ENCODE measurements at regions not wholly inside any gene's neighbourhood (a gene's known extent, or its start where the extent isn't known, plus 50 kb on each side); places are given as distances from the start of the nearest gene placed in this dataset.

DNA sequence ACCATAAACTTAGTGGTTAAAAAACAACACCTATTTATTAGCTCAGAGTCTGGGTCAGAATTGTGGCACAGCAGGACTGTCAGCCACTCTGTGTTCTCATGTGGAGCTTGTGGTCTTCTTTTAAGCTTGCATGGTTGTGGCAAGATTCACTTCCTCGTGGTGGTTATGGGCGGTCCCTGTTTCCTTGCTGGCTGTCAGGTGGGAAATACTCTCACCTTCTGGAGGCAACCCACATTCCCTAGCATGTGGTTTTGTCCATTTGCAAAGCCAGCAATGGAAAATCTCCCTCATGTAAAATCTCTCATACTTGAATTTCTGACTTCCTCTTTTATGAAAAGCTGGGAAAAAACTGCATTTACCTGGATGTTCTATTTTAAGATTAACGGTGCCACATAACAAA lies 229.8 kb downstream of the ALX1 start:
- DNase-seq = no peak

DNA sequence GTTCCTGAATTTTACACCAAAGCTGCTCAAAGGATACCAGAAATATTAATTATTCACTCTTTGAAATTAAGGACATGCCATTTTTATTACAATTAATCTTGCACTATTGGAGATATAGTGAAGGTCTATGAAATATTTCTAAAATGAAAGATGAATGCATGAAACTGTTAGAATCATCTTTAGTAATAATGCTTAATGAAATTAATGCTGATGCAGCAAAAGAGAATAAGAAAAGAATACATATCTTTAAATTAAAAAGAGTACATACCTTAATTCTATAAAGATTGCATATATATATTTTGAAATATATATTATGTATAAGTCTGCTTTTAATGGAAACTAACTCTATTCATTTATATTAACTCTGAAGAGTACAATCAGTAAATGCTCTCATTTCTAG lies 236.0 kb downstream of the ALX1 start:
- DNase-seq = no peak

DNA sequence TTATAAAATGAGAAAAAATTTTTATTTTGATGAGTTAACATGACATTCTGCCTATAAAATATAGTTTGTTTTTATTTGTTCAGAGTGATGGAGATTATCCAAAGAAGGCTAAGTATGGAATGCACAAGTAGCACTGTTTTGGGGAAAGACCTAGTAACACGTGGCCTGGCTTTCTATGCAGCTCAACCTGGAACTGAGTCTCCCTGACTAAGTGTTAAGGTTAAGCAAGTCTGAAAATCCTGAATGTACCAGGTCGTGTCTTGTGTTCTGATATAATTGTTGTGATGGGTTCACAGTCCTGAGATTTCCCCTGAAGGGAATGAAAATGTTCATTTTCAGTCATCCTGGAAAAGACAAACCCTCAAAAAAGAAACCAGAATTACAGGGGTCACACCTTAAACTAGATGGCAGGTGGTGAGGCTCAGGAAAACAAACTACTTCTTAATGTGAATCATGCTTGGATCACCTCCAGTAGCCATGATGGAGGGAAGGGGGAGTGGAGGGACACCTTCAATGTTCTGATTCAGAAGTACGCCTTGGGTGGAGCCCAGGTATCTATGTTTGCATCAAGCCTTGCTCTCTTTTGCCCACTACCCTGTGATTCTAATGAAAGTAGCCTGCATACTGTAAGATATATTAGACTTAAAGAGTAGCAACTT lies 236.8 kb downstream of the ALX1 start:
- no peak for DNase-seq

- DNase-seq = no peak
Observed at GRCh38 chr12:85519163-85519562, 239.1 kb downstream of the ALX1 start.

DNA sequence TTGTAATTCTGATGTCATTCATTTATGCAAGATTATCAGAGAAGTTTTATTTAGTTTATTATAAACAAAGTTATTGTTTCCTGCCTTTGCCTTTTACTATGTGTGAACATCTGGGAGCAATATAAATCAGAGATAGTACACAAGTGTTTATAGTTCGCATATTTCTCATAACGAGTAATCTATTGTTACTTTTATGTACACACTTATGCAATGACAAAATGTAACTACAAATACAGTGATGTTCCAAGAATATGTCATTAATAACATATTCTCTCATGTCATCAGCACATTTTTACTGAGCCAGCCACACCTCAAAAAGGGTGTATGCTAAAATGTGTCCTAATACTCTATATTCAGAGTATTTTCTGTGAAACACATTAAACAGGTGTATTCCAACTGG lies 243.2 kb downstream of the ALX1 start:
- no peak for DNase-seq

DNA sequence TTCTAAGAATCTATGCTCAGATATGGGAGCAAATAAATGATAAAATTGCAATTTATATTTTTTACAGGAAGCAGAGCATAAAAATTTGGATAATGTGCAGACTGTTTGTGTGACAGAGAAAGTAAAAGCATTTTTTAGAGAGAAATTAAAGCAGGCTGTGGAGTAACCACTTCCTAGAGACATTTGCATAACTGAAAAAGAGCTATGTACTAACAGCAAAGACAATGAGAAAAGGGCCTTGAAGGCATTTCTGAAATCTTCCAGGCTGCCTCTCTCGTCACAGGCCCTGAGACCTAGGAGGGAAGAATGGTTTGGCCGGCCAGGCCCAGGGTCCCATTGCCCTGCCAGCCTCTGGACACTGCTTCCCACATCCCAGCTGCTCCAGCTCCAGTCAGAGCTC lies 247.2 kb downstream of the ALX1 start:
- DNase-seq = no peak

DNA sequence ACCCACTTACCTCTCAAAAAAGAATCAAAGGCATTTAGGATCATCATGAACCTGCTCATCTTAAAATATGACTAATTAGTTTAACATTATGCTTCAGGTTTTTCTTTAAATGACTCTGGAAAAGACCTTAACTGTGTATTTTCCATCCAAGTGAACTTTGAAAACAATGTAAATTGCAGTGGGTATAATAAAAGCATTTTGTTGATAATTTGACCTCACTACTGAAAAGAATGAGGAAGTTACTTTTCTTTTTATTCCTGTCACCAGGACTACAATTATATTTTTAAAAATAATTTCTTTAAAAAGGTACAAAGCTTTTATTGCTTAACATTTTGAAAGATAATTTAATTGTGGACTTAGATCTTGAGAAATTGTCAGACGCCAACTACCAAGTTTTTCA lies 249.9 kb downstream of the ALX1 start:
- no peak for DNase-seq

- no peak for DNase-seq
Observed at GRCh38 chr12:85530456-85530855, 250.4 kb downstream of the ALX1 start.

DNA sequence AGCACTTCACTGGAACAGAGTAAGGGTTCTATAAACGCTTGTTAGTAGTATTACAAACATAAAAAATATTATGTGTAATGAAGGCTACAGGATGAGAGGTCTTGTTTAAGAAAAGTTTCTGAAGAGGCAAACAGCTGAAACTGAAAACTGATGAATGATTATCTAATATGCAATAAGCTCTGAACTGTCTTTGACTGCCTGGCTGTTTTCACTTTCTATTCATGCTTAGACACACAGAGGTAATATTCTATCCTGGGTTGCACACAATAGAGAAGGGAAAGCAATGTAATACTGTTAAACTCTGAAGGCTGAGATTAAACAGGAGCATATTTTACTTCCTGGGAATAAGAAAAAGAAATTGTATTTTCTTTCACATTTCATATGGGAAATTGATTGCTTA lies 251.3 kb downstream of the ALX1 start:
- DNase-seq = no peak

- no peak for DNase-seq
Observed at GRCh38 chr12:85549640-85550039, 269.6 kb downstream of the ALX1 start.

- no peak for DNase-seq
Observed at GRCh38 chr12:85550924-85551323, 270.9 kb downstream of the ALX1 start.

DNA sequence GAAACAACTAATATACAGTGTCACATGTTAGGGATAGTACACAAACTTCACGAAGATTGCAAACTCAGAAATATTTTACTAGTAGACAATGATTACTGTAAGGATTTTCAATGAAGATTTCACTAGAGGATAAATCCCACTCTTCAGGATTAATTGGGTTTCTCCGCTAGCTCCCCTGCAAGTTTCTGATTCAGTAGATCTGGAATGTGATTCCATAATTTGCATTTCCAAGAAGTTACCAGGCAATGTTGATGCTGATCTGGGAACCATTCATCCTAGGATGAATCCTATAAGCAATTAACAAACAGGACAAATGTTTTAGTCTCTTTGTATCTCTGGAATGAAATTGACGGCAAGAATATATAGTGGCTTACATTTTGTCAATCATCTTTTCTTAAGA lies 272.4 kb downstream of the ALX1 start:
- DNase-seq = no peak

DNA sequence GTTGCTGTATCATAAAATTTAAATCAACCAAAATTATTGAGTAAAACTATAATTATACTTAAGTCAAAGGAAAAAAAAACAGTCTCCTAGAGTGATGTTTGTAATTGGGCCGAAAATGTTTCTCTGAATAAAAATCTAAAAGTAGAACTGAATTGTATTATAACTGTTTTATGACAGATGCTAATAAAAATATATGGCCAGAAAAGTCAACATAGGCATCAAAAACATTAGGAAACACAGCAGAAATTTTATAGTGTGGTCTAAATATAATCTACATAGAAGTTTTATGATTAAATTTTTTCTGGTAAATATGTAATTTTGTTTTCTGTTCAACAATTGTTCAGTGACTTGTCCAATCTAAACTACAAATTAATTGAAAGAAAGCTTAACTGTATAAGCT lies 277.8 kb downstream of the ALX1 start:
- DNase-seq = no peak

DNA sequence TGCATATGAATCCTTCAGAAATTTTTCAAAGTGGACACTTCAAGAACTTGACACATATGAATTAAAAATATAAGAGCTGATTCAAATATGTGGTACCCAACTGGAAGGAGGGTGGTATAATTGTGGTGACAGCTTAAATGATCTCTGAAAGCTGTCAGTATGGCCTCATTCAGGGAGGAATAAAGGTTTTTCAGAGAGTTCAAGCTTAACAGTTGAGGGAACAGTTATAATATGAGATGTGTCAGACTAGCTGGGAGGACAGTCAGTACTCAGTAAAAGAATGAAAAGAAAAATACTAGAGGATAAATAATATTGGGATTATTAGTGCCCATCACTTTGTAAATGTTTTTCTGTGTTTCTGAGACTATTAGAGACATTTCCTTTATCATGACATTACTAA lies 277.5 kb downstream of the RASSF9 start:
- DNase-seq = no peak

DNA sequence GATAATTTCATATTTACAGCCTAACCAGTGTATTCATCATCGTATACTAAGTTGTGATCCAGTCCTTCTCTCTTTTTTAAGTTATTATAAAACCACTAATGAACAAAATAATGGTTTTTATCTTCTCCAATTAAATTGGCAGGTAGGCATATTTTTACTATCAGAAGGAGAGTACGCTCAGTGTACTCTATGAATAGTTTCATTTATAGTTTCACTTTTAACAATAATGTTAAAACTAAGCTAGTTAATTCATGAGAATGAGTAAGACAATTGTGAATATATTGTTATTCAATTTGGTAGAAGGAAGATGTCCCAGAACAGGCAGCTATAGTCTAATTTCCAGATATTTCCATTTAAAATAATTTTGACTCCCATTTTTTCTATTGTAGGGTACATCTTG lies 277.1 kb downstream of the RASSF9 start:
- no peak for DNase-seq

DNA sequence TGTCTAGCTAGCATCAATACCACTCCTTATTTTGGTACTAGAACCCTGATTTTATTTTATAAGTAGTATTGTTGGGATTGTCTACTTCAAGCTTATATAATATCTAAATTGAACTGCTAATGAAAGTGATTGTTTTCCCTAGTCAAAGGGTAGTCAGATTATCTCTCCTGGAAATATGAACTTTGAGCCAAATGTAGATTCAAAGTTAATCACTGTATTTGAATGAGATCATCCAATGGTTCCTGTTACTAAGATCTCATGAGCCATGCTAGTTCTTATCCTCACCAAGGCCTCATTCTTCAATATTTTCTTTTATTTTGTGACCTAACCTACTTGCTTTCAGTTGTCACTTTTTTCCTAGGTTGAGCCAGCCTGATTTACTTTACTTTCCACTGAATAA lies 276.7 kb downstream of the RASSF9 start:
- no peak for DNase-seq

DNA sequence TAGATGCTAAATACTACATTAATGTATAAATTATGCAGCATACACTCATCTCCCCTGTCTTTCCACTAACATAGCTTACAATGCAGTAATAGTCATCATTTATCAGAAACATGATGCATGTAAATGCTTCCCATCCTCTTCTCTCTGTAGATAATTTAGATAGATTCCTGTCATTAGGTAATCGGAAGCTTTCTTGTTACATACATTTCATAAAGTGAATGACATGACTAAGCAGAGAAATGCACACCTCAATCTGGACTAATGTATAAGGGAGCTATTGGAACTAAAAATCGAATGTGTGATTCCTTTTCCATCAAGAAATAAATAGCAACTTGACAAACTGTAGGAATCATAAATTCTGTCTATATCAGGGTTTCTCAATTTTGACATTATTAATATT lies 273.4 kb downstream of the RASSF9 start:
- no peak for DNase-seq

GRCh38 chr12:85564786-85565185 lies 271.4 kb downstream of the RASSF9 start:
- DNase-seq = no peak

GRCh38 chr12:85568395-85569103 lies 267.7 kb downstream of the RASSF9 start:
- no peak for DNase-seq

- DNase-seq = no peak
Observed at GRCh38 chr12:85569261-85569660, 266.9 kb downstream of the RASSF9 start.

- no peak for DNase-seq
Observed at GRCh38 chr12:85572956-85573355, 263.3 kb downstream of the RASSF9 start.

DNA sequence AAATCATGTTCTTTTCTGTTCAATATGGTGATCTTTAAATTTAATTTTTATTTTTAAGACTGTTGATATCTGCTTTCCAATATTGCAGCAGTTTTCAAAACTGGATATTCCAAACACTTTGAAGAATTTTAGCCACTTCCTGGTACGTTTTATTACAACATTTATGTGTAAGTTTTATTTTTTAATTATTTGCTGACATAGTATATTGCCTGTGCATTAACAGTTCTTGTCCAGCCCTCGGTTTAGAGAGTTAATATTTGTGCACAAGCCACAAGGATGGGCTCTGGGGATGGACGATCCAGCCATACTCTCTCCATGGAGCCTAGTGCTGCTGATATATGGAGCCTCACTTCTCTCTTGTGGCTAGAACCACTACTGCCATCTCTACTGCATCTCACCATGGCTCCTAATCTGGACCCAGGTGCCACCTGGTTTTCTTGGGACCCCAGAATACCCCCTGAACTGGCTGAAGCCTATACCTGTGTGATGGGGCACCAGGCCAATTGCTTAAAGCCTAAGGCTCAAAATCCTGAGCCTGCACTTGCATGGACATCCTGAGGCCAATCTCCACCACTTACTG lies 262.5 kb downstream of the RASSF9 start:
- no peak for DNase-seq

DNA sequence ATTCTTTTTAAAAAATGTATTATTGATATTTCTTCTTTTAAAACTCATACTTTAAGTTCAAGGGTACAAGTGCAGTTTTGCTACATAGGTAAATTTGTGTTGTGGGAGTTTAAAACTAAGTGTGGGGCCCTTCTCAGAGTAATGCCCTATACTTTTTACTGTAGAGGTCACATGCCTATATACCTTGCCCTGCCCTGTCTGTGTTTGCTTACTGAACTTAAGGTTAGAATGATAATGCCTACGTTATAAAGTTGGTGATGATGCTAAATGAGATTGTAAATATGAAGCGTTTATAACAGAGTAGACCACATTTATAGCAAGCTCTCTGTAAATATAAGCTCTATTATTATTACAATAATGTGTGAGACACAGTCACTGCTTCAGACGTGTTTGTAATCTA lies 261.9 kb downstream of the RASSF9 start:
- no peak for DNase-seq
